RWPE2 (cell line): ENCODE measurements at regions not wholly inside any gene's neighbourhood (a gene's known extent, or its start where the extent isn't known, plus 50 kb on each side); places are given as distances from the start of the nearest gene placed in this dataset.

Experiments used
- ATAC-seq: fragments of 200-7000 bp; cut with Tn5 transposase; 3 replicates; pipeline ENCODE4 v1.9.1; 2021; ENCODE audit warnings: low read depth
- DNase-seq: peaks from one replicate; pipeline ENCODE4 v3.0.0-alpha.2; 2020; ENCODE audit warnings: low spot score
- H3K27ac ChIP-seq: fragments of 450-650 bp; 2 replicates; pipeline ENCODE4 v1.5.1; 2017; ENCODE audit warnings: mild to moderate bottlenecking; ENCODE audit not compliant: poor library complexity, severe bottlenecking
- H3K27me3 ChIP-seq: fragments of 250-450 bp; sonication (Bioruptor Pico); 2 replicates; pipeline ENCODE4 v1.5.1; 2021; ENCODE audit warnings: mild to moderate bottlenecking, moderate library complexity; ENCODE audit not compliant: insufficient read depth, poor library complexity, severe bottlenecking
- H3K36me3 ChIP-seq: fragments of 250-450 bp; sonication (Bioruptor Pico); 2 replicates; pipeline ENCODE4 v1.5.1; 2020; ENCODE audit warnings: low read depth, mild to moderate bottlenecking, moderate library complexity
- H3K4me1 ChIP-seq: fragments of 250-450 bp; sonication (Bioruptor Pico); 2 replicates; pipeline ENCODE4 v1.5.1; 2021; ENCODE audit warnings: mild to moderate bottlenecking, moderate library complexity; ENCODE audit not compliant: insufficient read depth, poor library complexity, severe bottlenecking
- H3K4me3 ChIP-seq: fragments of 250-450 bp; sonication (Bioruptor Pico); 2 replicates; pipeline ENCODE4 v1.5.1; 2021; ENCODE audit warnings: mild to moderate bottlenecking, moderate library complexity; ENCODE audit not compliant: severe bottlenecking
- H3K9me3 ChIP-seq: fragments of 250-450 bp; sonication (Bioruptor Pico); 2 replicates; pipeline ENCODE4 v1.5.1; 2021; ENCODE audit warnings: mild to moderate bottlenecking, moderate library complexity; ENCODE audit not compliant: severe bottlenecking
- TF ChIP-seq, protein P1 (sequence below): fragments of 450-650 bp; IDR thresholded peaks from one replicate; pipeline ENCODE4 v1.5.1; 2017; ENCODE audit warnings: mild to moderate bottlenecking, moderate library complexity; ENCODE audit not compliant: poor library complexity, severe bottlenecking

DNA sequence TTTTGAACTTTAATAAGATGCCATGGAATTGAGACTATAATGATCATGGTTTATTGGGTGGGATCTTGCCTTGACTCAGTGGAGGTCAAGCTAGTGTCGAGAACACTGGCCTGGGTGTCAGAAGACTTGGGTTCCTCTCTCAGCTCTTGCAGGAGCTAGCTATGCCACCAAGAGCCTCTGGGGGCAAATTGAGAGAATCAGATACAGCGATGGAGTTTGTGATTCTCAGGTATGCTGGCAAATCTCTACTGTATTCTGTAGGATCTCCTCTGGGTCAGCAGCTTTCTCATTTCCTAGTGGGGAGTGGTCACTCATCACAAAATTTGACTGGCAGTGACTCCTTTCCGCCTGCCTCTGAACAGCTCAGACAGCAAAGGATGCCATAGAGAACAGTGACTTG lies 477.0 kb downstream of the RNF144A start:
- no peaks in the 10 kb centered on the region for H3K4me1 ChIP-seq
- no peaks in the 10 kb centered on the region for H3K9me3 ChIP-seq
- ATAC-seq (no peak), DNase-seq (no peak)
- no peak overlapping the region for H3K27ac ChIP-seq
- H3K36me3 ChIP-seq, result no peaks in the 10 kb centered on the region
- H3K4me3 ChIP-seq, result no peak overlapping the region
- H3K27me3 ChIP-seq, result no peaks in the 10 kb centered on the region
- TF ChIP-seq, protein P1, sequence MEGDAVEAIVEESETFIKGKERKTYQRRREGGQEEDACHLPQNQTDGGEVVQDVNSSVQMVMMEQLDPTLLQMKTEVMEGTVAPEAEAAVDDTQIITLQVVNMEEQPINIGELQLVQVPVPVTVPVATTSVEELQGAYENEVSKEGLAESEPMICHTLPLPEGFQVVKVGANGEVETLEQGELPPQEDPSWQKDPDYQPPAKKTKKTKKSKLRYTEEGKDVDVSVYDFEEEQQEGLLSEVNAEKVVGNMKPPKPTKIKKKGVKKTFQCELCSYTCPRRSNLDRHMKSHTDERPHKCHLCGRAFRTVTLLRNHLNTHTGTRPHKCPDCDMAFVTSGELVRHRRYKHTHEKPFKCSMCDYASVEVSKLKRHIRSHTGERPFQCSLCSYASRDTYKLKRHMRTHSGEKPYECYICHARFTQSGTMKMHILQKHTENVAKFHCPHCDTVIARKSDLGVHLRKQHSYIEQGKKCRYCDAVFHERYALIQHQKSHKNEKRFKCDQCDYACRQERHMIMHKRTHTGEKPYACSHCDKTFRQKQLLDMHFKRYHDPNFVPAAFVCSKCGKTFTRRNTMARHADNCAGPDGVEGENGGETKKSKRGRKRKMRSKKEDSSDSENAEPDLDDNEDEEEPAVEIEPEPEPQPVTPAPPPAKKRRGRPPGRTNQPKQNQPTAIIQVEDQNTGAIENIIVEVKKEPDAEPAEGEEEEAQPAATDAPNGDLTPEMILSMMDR, result no peak

DNA sequence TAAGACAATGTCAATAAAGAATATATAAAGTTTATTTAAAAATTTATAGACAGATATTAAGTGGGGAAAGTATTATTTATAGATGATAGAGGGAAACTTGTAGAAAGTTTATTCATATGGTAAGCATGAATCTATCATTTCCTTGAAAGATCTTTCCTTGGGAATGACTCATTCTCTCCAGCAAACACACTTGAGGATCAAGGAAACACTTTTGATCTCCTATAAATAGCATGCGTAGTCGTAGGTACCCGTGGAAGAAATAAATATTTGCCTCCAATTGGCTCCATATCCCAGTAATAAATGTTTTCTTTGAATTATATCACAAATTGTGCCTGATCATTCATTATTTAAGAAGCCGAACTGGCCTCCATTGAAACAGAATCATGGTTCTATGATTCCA lies 483.4 kb downstream of the RNF144A start:
- no peaks in the 10 kb centered on the region for H3K9me3 ChIP-seq
- no peak for DNase-seq
- no peaks in the 10 kb centered on the region for H3K36me3 ChIP-seq
- no peak overlapping the region for H3K4me3 ChIP-seq
- no peak for ATAC-seq
- TF ChIP-seq, protein P1, result no peak
- H3K27me3 ChIP-seq, result no peaks in the 10 kb centered on the region
- H3K27ac ChIP-seq, result no peak overlapping the region
- no peaks in the 10 kb centered on the region for H3K4me1 ChIP-seq

DNA sequence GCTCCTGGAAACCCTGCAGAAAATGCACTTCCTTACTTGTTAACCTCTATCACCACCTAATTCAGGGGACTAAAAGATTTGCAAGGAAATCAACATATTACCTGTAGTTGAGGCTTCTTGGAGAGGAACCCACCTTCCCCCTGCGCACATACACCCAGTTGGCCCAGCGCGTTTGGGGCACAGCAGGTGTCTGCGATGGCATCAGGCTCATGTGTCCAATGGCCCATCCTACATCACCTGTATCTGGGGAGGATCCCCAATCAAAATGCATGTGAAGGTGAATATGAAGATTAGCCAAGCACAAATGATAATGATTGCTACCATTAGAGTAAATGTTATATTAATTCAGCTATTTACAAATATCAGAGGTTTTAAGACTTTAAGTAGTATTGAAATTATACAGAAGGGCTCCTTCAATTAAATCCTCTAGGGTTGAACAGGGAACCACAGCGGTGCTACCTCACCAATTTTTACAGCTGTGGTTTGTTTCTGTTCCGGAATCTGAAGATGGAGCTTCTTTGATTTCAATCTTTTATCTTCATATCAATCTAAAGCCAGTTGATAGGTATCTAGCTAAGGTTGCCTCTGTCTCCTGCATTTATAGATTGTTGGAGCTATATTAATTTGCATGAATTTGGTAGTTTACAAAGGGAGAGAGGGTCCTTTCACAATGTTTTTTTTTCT lies 486.0 kb downstream of the RNF144A start:
- H3K4me1 ChIP-seq, result no peaks in the 10 kb centered on the region
- TF ChIP-seq, protein P1, result no peak
- no peak for ATAC-seq
- H3K27me3 ChIP-seq, result no peaks in the 10 kb centered on the region
- no peak overlapping the region for H3K27ac ChIP-seq
- no peak for DNase-seq
- H3K9me3 ChIP-seq, result no peaks in the 10 kb centered on the region
- no peaks in the 10 kb centered on the region for H3K36me3 ChIP-seq
- no peak overlapping the region for H3K4me3 ChIP-seq

DNA sequence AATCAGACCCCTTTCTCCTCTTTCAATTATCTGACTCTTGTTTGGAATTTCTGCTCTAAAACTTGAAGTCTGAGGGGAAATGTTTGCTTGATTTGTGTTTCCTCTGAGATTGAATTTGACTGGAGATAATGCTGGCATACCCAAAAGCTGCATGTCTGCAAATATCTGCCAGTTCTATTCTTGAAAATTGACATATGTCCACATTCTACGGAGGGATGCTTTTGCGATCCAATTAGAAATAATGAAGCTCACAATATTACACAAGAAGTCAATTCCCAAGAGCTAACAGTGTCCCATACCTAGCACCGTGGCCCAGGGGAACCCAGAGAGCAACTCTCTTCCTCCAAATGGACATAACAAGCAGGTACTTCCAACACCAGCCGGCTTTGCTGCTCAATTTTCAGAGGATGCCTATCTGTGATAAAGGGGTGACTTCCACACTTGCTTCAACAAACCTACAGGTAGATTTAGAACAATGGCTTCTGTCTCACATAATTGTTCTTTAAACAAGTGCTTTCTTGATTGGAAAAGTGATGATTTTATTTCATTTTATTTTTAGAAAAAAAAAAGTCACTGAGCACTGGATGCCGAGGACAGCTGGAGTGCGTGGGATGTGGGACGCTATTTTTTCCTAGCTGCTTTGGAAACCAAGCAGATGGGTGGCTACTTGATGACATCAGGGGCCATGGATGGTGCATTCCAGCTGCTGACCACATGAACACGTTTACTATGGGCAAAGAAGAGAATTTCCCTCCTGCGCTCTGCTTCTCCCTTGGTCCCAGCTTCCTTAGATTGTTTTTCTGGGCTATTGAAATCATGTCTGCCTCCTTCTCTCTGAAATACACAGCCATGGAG lies 488.9 kb downstream of the RNF144A start:
- Histone ChIP-seq H3K4me3 (no peak overlapping the region), H3K36me3 (no peaks in the 10 kb centered on the region), H3K4me1 (no peaks in the 10 kb centered on the region), H3K27ac (no peak overlapping the region), H3K9me3 (no peaks in the 10 kb centered on the region), H3K27me3 (no peaks in the 10 kb centered on the region)
- no peak for DNase-seq
- TF ChIP-seq, protein P1, result no peak
- ATAC-seq, result no peak

DNA sequence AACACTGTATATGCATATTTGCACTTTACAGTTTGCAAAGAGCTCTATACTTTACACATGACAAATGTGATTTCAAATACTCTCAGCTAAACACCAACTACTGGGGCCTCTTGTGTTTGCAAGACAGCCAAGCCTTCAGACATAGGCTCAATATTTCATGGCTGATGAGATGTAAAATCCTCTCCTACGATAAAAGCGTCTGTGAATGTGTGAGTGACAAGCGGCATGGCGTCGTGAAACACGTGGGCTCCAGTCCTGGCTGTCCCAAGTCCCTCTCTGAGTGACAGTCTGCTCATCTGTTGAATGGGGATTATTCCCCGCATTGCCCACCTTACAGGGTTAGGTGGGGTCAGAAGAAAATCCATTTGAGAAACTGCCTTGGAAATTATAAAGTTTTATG lies 489.8 kb downstream of the RNF144A start:
- TF ChIP-seq, protein P1, result no peak

More for the DNA sequence above, 489.8 kb downstream of the RNF144A start:
- Histone ChIP-seq H3K4me1 (no peaks in the 10 kb centered on the region), H3K36me3 (no peaks in the 10 kb centered on the region), H3K27me3 (no peaks in the 10 kb centered on the region), H3K9me3 (no peaks in the 10 kb centered on the region), H3K4me3 (no peak overlapping the region), H3K27ac (no peak overlapping the region)
- ATAC-seq (no peak), DNase-seq (no peak)
